ENCODE measurements at regions not wholly inside any gene's neighbourhood (a gene's known extent, or its start where the extent isn't known, plus 50 kb on each side); places are given as distances from the start of the nearest gene placed in this dataset.

- TF ChIP-seq CTCF (IDR thresholded peaks at IDR 0.05) (no peak), POLR2A (IDR thresholded peaks at IDR 0.05) (no peak)
Measured at GRCh38 chr7:45974540-45975360, 53.7 kb upstream of the IGFBP3 start.
